ENCODE measurements at regions not wholly inside any gene's neighbourhood (a gene's known extent, or its start where the extent isn't known, plus 50 kb on each side); places are given as distances from the start of the nearest gene placed in this dataset.
"Not testable (repeated sequence)": the region's sequence is repeated elsewhere in the genome, so short reads cannot be mapped to it uniquely, and the experiment has no call there.

DNA sequence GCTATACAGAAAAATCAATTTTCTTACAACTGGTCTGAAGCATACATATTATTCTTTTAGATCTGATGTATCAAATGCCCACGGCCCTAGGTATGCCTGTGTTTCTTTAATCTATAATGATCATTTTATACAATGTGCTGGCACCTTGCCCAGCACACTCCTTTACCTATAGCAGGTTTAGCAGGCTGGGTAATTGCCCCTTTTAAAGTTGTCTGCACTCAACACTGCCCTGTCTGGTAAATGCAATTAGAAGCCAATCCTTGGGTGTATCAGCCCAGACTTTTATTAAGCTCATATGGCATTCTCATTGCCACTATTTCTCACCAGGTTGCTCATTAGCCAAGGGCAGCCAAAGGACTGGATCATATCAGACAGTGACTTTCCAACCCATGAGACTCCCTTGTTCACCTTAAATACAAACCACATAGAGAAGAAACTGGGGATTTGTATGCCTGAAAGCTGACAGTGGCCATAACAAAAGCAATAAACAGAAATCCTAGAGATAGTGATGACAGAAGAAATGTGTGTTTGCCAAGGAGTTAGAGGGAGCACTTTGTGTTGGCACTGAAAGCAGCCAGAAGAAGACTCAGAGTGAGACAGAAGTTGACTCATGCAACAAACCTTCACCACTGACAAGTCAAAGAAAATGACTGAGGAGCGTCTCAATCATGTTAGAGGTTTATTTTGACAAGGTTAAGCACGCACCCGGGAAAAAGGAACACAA lies 334.2 kb downstream of the SPATA31A7 start:
- ATAC-seq; H3K36me3 Mint-ChIP-seq; H3K4me3 Mint-ChIP-seq; DNase-seq (ENCODE audit: low spot score in 2 of 2); H3K4me1 Mint-ChIP-seq; H3K9me3 Mint-ChIP-seq; H3K27ac Mint-ChIP-seq: not testable (repeated sequence)

DNA sequence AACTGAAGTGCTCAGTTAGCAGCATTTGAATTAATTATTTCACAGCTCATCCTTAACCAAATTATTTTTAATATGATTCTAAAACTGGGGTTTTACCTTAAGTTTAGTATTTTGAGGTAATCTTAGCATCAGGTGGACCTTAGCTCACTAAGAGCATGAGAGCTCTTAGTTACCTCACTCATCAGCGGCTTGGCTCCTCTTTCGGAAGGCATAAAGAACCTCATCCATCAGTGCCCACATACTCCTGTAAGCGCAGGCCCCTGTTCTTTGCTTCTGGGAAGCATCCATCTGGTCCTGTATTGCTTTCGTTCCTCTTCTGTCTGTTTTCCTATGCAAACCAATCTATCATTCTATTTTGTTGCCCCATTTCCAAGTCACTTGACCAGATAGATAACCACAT lies 335.8 kb downstream of the SPATA31A7 start:
- DNase-seq (ENCODE audit: low spot score in 2 of 2); ATAC-seq; H3K4me1 Mint-ChIP-seq; H3K36me3 Mint-ChIP-seq; H3K27ac Mint-ChIP-seq; H3K4me3 Mint-ChIP-seq; H3K9me3 Mint-ChIP-seq: not testable (repeated sequence)

DNA sequence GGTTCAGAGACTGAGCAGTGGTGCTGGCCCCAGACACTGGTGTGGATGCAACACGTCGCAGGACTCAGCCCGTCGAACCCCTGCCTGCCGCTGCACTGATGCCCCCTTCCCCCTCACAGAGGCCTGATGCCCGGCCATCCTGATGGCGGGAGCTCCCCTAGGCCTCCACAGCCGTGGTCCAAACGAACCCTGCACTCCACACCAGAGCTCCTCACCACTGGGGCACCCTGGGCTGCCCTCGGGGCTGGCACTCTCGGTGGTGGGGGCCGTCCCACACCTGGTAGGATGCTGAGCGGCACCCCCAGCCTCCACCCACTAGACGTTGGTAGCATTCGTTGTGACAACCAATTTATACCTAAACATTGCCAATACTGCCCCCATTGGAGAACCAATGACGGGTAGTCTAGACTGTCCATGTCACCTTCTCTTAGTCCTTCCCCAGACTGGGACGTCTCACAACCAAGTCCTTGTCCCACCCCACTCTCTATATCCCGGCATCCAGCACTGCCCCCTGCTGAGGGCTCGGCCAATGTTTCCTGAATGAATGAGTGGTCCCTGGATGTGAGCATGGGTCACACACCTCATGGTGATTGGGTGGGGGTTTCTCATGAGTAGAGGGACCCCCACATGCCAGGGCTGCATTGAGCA lies 360.4 kb downstream of the SPATA31A7 start:
- ATAC-seq, result peak; percentile 42
- H3K4me3 Mint-ChIP-seq; H3K27ac Mint-ChIP-seq; H3K36me3 Mint-ChIP-seq; H3K4me1 Mint-ChIP-seq; H3K9me3 Mint-ChIP-seq; DNase-seq (ENCODE audit: low spot score in 2 of 2): not testable (repeated sequence)

DNA sequence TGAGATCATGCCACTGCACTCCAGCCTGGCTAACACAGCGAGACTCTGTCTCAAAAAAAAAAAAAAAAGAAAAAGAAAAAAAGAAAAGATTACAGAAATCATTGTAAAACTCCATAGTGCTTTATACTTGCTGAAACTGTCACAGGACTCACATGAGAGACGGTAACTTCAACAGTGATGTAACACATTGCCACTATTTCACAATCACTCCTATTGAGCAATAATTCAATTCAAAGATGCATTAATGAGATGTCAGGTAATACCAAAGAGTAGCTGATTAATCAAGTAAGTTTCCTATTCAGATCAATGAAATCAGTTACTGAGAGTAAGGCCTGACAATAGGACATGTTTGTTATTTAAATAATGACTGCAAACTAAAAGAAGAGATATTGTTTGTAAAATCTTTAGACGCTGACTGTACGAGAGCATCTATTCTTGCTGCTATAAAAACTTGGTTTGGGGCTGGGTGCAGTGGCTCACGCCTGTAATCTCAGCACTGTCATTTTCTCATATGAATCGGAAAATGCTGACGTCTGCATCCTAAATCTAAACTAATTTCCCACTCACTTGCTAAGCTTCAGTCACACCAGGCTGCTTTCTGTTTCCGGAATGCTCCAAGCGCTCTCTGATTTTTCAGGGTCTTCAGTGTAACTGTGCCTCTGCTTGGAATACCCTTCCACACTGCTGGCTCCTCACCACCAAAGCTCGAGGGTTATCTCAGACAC lies 381.7 kb downstream of the SPATA31A7 start:
- H3K27ac Mint-ChIP-seq; H3K4me3 Mint-ChIP-seq; H3K4me1 Mint-ChIP-seq; DNase-seq (ENCODE audit: low spot score in 2 of 2); ATAC-seq; H3K36me3 Mint-ChIP-seq; H3K9me3 Mint-ChIP-seq: not testable (repeated sequence)

DNA sequence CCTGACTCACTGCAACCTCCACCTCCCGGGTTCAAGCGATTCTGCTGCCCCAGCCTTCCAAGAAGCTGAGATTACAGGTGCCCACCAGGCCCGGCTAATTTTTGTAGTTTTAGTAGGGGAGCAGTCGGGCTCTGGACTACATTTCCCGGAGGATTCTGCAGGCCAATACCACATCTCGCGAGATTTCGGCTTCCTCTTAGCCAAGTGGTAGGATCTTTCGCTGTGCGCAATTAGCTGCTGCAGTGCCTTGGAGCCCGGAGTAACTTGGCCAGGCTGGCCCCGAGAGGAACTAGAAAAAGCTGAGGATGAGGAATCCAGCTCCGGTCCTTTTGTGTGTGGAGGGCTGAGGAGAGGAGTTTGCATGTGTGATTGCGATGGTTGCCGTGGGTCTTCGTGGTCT lies 382.5 kb downstream of the SPATA31A7 start:
- H3K4me1 Mint-ChIP-seq; ATAC-seq; H3K4me3 Mint-ChIP-seq; H3K9me3 Mint-ChIP-seq; H3K36me3 Mint-ChIP-seq; DNase-seq (ENCODE audit: low spot score in 2 of 2); H3K27ac Mint-ChIP-seq: not testable (repeated sequence)

DNA sequence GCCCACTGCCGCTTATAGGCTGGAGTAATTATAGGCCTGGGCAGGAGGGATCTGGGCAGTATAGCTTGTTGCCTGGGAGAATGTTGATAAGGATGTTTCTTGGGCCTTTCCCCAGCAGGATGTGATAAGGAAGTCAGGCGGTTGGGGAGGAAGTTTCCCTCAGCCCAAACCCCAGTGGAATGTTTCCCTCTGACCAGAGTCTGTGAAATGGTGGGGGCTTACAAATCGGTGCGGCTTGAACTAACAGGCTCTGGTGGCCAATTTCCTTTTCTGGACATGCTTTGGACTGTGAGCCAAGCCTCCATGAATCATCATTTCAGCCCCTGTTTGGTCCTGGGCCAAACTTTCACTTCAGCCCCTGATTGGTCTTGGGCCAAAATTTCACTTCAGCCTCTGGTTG lies 383.6 kb downstream of the SPATA31A7 start:
- H3K9me3 Mint-ChIP-seq; DNase-seq (ENCODE audit: low spot score in 2 of 2); H3K36me3 Mint-ChIP-seq; H3K4me3 Mint-ChIP-seq; H3K27ac Mint-ChIP-seq; H3K4me1 Mint-ChIP-seq; ATAC-seq: not testable (repeated sequence)

Measured in stimulated activated effector memory CD8-positive, alpha-beta T cell treated with anti-CD3 and anti-CD28 coated beads, Interleukin-12 subunit alpha, Interleukin-12 subunit beta, amount 100 ng/mL, for 72 hours (primary cell).